DOHH2 (cell line): ENCODE measurements at regions not wholly inside any gene's neighbourhood (a gene's known extent, or its start where the extent isn't known, plus 50 kb on each side); places are given as distances from the start of the nearest gene placed in this dataset.

Experiments
- CTCF ChIP-seq: fragments of 200-600 bp; sonication (generic); IDR thresholded peaks from one replicate; pipeline ENCODE4 v1.5.1; 2014; ENCODE audit warnings: antibody characterized with exemption, mild to moderate bottlenecking, low read depth, low read length; ENCODE audit not compliant: poor library complexity, severe bottlenecking
- EZH2phosphoT487 ChIP-seq: fragments of 200-600 bp; sonication (generic); IDR thresholded peaks from 2 replicates; pipeline ENCODE4 v1.6.1; 2017; ENCODE audit warnings: borderline replicate concordance, mild to moderate bottlenecking, antibody characterized with exemption, low read length, moderate library complexity, mixed read lengths

GRCh38 chr10:7501157-7501556 lies 90.3 kb upstream of the SFMBT2 start:
- TF ChIP-seq CTCF: no peak
- no peak for TF ChIP-seq EZH2phosphoT487
